ENCODE measurements at regions not wholly inside any gene's neighbourhood (a gene's known extent, or its start where the extent isn't known, plus 50 kb on each side); places are given as distances from the start of the nearest gene placed in this dataset.

- no peak for DNase-seq
These were observed 728.8 kb upstream of the DDX18 start for GRCh38 chr2:117085737-117086136.

- no peak for DNase-seq
These were observed 728.1 kb upstream of the DDX18 start for GRCh38 chr2:117086174-117086942.

DNA sequence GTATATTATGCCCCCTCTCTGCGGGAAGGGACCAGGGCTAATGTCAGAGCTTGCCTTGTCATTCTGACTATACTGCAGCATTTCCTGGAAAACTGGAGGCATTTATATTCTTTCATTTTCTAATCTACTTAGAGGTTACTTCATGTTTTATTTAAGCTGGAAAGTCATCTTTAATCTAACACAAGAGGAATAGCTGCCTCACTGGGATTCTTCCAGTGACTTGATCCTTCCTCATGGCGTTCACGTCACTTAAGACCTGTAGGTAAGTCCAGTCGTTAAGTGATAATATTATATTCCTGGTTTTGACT, 727.6 kb upstream of the DDX18 start:
- DNase-seq: no peak

GRCh38 chr2:117087535-117088291, 726.8 kb upstream of the DDX18 start:
- no peak for DNase-seq

DNA sequence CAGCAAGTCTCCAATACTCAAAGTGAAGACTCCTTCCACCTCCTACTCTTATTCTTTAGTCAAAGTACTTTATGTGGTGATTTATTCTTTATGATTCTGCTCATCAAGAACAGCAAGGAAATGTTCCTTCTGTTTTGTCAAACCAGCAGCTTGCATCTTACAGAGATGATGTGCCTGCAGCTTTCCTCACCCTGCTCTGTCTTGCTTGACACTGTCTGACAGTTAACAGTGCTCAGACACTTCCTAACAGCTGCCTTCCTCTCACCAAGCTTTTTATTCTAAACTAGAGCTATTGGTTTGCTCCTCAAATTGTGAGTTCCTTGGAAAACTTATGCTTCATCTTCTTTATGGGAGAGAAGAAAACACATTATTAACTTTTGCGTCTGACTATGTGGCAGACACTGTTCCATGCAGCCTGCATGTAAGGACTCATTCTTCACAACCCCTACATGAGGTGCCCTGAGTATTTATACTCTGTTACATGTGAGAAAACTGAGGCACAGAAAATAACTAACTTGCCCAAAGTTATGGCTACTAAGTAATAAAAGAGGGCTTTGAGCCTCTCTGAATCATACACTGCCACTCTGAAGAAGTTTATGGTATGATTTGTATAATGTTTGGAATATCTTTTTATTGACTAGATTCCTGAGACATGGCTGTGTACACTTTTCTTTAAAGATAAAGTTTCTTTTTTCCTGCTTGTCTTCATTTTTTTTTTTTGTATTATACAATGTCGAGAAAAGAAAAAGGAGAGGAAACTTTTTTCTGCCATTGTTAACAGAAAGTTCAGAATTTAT, 723.3 kb upstream of the DDX18 start:
- DNase-seq: no peak

DNA sequence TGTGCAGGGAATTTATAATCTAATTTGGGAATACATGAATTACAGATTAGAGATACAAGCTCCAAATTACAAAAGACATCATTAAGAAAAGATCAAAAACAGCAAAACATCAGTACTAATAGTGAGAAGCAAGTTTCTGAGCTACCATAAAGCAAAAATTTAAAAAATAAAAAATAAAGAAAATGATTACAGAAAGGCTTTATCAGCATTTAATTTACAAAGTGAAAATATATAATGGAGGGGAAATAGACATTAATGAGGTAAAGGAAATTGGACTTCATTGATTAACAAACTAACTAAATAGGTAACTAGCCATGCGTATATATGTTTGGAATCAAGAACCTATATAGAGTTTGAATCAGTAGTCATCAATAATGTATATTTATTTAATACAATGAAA, 712.9 kb upstream of the DDX18 start:
- no peak for DNase-seq

GRCh38 chr2:117108741-117109267, 705.7 kb upstream of the DDX18 start:
- no peak for DNase-seq

DNA sequence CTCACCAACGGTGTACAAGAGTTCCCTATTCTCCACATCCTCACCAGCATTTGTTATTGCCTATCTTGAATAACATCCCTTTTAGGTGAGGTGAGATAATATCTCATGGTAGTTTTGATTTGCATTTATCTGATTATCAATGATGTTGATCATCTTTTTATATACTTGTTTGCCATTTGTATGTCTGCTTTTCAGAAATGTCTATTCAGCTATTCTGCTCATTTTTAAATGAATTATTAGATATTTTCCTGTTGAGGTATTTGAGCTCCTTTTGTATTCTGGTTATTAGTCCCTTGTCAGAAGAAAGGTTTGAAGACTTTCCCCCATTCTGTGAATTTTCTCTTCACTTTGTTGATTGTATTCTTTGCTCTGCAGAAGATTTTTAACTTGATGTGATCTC, 695.5 kb upstream of the DDX18 start:
- no peak for DNase-seq

- no peak for DNase-seq
These were observed 691.1 kb upstream of the DDX18 start for GRCh38 chr2:117123362-117123761.

- DNase-seq: no peak
These were observed 687.8 kb upstream of the DDX18 start for GRCh38 chr2:117126656-117127055.

GRCh38 chr2:117127680-117128079, 686.8 kb upstream of the DDX18 start:
- DNase-seq: no peak

DNA sequence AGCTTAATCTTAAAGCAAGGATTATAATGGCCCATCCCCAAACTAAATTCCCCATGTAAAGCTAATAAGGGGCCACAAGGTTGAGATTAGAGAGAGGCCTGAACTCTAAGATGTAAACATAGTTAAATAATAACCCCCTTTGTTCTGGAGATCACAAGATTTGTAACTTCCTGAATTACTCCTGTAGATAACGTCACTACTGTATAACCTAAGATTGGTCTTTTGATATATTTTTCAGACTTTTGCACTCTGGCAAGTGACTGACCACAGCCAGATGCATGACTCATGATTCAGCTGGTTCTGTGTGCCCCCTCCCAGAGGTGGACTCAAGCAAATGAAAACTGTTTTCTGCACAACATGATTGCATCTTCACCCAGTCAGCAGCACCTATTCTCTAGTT, 686.0 kb upstream of the DDX18 start:
- no peak for DNase-seq

DNA sequence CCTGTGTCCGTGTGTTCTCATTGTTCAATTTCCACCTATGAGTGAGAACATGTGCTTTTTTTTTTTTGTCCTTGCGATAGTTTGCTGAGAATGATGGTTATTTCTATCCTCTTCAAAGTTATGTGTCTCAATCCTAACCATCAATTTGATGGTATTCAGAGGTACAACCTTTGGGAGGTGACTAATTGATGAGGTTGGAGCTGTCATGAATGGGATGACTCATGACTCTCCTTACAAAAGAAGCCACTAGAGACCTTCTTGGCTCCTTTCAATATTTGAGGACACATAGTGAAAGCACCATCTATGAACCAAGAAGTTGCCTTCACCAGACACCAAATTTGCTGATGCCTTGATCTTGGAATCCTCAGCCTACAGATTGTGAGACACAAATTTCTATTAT, 677.1 kb upstream of the DDX18 start:
- no peak for DNase-seq

GRCh38 chr2:117169036-117169765, 645.3 kb upstream of the DDX18 start:
- DNase-seq: no peak

- DNase-seq: no peak
These were observed 643.6 kb upstream of the DDX18 start for GRCh38 chr2:117170897-117171296.

GRCh38 chr2:117179405-117179804, 635.1 kb upstream of the DDX18 start:
- no peak for DNase-seq

DNA sequence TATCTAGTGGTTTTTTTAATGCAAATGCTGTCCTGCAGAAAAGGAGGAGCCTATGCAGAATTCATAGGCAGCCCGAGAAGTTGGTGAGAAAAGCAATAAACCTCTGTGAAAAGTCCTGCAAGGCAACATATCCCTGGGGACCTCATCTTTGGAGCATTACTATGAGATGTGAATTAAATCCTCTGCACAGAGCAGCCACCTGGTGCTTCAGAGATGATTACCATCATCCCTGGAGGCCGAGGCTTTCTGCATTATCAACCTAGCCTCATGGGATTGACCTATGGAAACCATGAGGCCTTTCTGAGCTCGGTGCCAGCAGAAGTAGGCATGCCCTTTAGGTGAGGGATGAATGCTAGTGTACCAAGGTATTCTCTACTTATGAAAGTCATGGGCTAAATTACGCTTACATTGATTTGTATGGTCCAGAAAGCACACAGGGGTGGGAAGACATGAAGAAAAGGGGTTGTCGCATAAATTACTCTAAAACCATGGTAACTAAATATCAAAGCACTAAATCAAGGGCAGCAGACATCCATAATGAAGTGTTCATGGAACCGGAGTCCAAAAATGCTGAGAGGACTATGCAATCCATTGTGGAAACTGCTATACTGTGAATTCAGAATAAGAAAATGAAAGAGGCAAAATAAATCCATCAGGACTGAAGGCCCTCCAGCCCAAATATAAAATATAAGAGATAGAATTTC, 623.5 kb upstream of the DDX18 start:
- DNase-seq: no peak

GRCh38 chr2:117195381-117195780, 619.1 kb upstream of the DDX18 start:
- DNase-seq: no peak

- DNase-seq: no peak
These were observed 615.0 kb upstream of the DDX18 start for GRCh38 chr2:117199511-117199910.

DNA sequence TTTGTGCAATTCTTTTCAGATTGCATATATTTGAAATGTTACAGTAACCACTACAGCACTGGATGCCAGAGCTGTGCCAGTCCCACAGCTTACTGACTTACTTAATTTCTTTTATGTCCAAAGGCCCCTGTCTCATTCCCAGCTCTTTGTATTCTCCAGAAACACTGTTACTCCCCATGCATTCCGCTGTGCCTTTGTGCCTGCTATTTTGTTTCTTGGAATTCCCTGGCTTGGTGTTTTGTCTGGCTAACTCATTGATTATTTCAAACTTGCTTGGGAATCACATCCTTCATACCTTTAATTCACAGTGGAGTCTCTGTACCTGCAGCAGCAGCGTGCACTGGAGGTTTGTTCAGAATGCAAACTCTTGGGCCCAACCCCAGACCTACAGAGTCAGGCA, 601.9 kb upstream of the DDX18 start:
- DNase-seq: no peak

DNA sequence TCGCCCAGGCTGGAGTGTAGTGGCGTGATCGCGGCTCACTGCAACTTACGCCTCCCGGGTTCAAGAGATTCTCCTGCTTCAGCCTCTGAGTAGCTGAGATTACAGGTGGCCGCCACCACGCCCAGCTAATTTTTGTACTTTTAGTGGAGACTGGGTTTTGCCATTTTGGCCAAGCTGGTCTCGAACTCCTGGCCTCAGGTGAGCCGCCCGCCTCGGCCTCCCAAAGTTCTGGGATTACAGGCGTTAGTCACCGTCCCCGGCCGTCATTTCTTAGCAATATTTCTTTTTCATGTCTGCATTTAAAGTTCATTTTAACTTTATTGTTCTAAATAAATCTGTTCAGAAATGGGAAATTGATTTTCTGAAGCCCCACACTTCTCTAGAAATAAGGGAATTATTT, 597.3 kb upstream of the DDX18 start:
- DNase-seq: no peak

DNA sequence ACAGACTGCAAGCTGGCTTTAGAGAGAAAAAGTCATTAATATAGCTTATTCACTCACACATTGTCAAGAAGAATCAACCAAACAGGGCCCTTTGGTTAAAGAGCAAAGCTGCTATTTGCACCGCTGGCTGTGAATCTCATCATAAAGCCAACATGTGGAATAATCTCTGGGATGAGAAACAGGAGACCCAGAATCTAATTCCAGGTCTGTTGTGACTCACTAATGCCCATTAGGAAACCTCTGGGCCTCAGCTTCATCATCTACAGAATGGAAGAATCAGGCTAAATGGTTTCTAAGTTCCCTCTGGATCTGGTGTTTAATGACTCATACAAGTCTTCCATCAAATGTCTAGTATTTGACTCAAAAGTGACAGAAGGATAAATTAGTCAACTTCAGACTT, 591.7 kb upstream of the DDX18 start:
- DNase-seq: no peak
